PC-9 (cell line): ENCODE measurements at regions not wholly inside any gene's neighbourhood (a gene's known extent, or its start where the extent isn't known, plus 50 kb on each side); places are given as distances from the start of the nearest gene placed in this dataset.

Experiments used
- EZH2 ChIP-seq: fragments of 200-600 bp; sonication (generic); IDR thresholded peaks from 2 replicates; pipeline ENCODE4 v1.8.0; 2017; ENCODE audit warnings: antibody characterized with exemption, low read depth
- TF ChIP-seq, protein P1 (sequence below): fragments of 200-600 bp; sonication (generic); conservative IDR thresholded peaks from 2 replicates; pipeline ENCODE4 v1.6.1; 2017; ENCODE audit warnings: mixed run types, antibody characterized with exemption, mild to moderate bottlenecking, moderate library complexity

- TF ChIP-seq, protein P1, sequence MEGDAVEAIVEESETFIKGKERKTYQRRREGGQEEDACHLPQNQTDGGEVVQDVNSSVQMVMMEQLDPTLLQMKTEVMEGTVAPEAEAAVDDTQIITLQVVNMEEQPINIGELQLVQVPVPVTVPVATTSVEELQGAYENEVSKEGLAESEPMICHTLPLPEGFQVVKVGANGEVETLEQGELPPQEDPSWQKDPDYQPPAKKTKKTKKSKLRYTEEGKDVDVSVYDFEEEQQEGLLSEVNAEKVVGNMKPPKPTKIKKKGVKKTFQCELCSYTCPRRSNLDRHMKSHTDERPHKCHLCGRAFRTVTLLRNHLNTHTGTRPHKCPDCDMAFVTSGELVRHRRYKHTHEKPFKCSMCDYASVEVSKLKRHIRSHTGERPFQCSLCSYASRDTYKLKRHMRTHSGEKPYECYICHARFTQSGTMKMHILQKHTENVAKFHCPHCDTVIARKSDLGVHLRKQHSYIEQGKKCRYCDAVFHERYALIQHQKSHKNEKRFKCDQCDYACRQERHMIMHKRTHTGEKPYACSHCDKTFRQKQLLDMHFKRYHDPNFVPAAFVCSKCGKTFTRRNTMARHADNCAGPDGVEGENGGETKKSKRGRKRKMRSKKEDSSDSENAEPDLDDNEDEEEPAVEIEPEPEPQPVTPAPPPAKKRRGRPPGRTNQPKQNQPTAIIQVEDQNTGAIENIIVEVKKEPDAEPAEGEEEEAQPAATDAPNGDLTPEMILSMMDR = no peak
- no peak for TF ChIP-seq EZH2
These were observed 164.5 kb downstream of the TDRD15 start for GRCh38 chr2:21288299-21288698.
